Activated naive CD4-positive, alpha-beta T cell treated with anti-CD3 and anti-CD28 coated beads for 36 hours (primary cell): ENCODE measurements at regions not wholly inside any gene's neighbourhood (a gene's known extent, or its start where the extent isn't known, plus 50 kb on each side); places are given as distances from the start of the nearest gene placed in this dataset.

ENCODE experiments used
- CTCF ChIA-PET: fragments of 350-600 bp; sonication (Branson Sonifier 250); formaldehyde crosslinking; loops from one replicate; lab custom pipeline; 2021; ENCODE audit warnings: antibody characterized with exemption; lab: Charles Lee
- DNase-seq: peaks from one replicate; pipeline ENCODE4 v3.0.0-alpha.2; 2020
- H3K27ac Mint-ChIP-seq: one replicate; pipeline ENCODE4 v1.8.0; 2021; ENCODE audit warnings: mild to moderate bottlenecking, mixed read lengths
- H3K27me3 Mint-ChIP-seq: one replicate; pipeline ENCODE4 v1.8.0; 2021; ENCODE audit warnings: low read depth, mixed read lengths
- H3K36me3 Mint-ChIP-seq: one replicate; pipeline ENCODE4 v1.8.0; 2021; ENCODE audit warnings: low read depth, mixed read lengths
- H3K4me1 Mint-ChIP-seq: one replicate; pipeline ENCODE4 v1.8.0; 2021; ENCODE audit warnings: low read depth, mixed read lengths
- H3K4me3 Mint-ChIP-seq: one replicate; pipeline ENCODE4 v1.8.0; 2021; ENCODE audit warnings: mild to moderate bottlenecking, moderate library complexity, mixed read lengths
- H3K9me3 Mint-ChIP-seq: one replicate; pipeline ENCODE4 v1.8.0; 2021; ENCODE audit warnings: mixed read lengths
- intact Hi-C: fragments of 100-400 bp; cut with micrococcal nuclease; formaldehyde crosslinking; loops from one replicate; pipeline ENCODE4 v1.15.1; 2023

GRCh38 chr1:22342734-22343191 lies 108.9 kb upstream of the ZBTB40 start:
- no peak overlapping the region for H3K4me3 Mint-ChIP-seq
- H3K27me3 Mint-ChIP-seq = peaks cover 33% of the 10 kb centered on the region
- CTCF ChIA-PET = no interaction called here
- H3K27ac Mint-ChIP-seq = no peak overlapping the region
- intact Hi-C loops = no loop called here
- no peak for DNase-seq
- H3K36me3 Mint-ChIP-seq = no peaks in the 10 kb centered on the region
- H3K4me1 Mint-ChIP-seq = peaks cover 3% of the 10 kb centered on the region
- H3K9me3 Mint-ChIP-seq = no peaks in the 10 kb centered on the region

- Mint-ChIP-seq H3K4me3 (no peak overlapping the region), H3K36me3 (no peaks in the 10 kb centered on the region), H3K27me3 (peaks cover 39% of the 10 kb centered on the region), H3K4me1 (peaks cover 3% of the 10 kb centered on the region), H3K27ac (no peak overlapping the region), H3K9me3 (no peaks in the 10 kb centered on the region)
- CTCF ChIA-PET = no interaction called here
- no peak for DNase-seq
- intact Hi-C loops = no loop called here
Measured at GRCh38 chr1:22343456-22344328, 108.0 kb upstream of the ZBTB40 start.

DNA sequence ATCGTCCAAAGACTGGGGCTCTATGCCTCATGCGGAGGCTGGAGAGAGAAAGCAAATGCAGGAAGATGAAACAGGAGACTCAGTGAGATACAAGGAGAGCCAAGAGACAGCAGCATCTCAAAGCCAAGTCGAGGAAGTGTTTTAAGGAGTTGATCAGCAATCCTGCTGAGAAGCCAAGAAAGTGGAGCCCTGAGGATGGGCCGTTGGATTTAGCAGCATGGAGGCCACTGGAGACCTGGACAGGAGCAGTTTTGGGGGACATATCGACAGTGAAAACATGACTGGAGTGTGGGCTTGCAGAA lies 107.4 kb upstream of the ZBTB40 start:
- no peak overlapping the region for H3K4me3 Mint-ChIP-seq
- intact Hi-C loops = no loop called here
- no peak for DNase-seq
- no peaks in the 10 kb centered on the region for H3K9me3 Mint-ChIP-seq
- no peaks in the 10 kb centered on the region for H3K36me3 Mint-ChIP-seq
- H3K4me1 Mint-ChIP-seq = peaks cover 3% of the 10 kb centered on the region
- H3K27me3 Mint-ChIP-seq = peaks cover 42% of the 10 kb centered on the region
- H3K27ac Mint-ChIP-seq = no peak overlapping the region
- CTCF ChIA-PET = no interaction called here

- CTCF ChIA-PET = no interaction called here
Measured at GRCh38 chr1:22344851-22345560, 106.6 kb upstream of the ZBTB40 start.

DNA sequence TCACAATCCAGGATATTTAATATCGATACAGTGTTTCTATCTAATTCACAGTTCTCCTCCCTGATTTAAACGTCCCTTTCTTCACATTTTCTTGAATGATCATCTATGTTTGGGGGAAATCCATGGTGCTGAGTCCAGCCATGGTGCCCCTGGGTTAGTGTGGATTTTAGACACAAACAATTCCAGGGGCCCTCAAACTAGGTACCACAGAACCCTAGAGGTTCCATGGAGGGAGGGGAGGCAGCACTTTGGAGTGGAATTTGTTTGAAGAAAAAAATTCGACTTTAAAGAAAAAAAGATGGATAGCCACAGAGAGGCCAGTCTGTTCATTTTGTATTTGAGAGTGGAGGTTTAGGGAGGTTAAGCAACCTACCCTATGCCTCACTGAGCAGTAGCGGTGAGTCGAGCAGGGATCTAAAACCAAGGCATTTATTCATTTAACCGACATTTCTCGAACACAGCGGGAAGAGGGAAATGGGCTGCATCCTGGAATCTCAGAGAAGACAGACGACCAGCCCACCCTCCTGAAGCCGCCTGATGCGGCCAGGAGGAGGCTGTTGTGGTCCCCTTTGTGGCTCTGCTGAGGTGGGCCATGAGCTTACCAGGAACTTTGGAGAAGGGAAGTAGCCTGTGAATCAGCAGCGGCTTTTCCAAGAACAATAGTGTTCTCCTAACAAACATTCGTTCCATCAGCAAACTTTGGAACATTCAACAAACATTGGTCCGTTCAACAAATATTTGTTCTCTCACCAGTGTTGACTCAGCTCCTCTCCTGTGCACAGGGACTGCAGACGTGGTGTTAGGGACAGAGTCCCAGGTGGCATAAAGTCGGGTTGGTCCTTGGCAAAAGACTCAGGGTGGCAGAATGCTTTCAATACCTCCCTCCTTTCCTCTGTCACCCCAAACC lies 103.5 kb upstream of the ZBTB40 start:
- H3K36me3 Mint-ChIP-seq = no peaks in the 10 kb centered on the region
- CTCF ChIA-PET = no interaction called here
- H3K4me3 Mint-ChIP-seq = no peak overlapping the region
- intact Hi-C loops = no loop called here
- H3K27ac Mint-ChIP-seq = no peak overlapping the region
- no peaks in the 10 kb centered on the region for H3K9me3 Mint-ChIP-seq
- no peak for DNase-seq
- H3K27me3 Mint-ChIP-seq = peaks cover 46% of the 10 kb centered on the region
- peaks cover 11% of the 10 kb centered on the region for H3K4me1 Mint-ChIP-seq

More at GRCh38 chr1:22344851-22345560, 106.6 kb upstream of the ZBTB40 start:
- no peak for DNase-seq
- no peak overlapping the region for H3K27ac Mint-ChIP-seq
- no peaks in the 10 kb centered on the region for H3K9me3 Mint-ChIP-seq
- peaks cover 49% of the 10 kb centered on the region for H3K27me3 Mint-ChIP-seq
- H3K4me1 Mint-ChIP-seq = peaks cover 3% of the 10 kb centered on the region
- no peaks in the 10 kb centered on the region for H3K36me3 Mint-ChIP-seq
- no peak overlapping the region for H3K4me3 Mint-ChIP-seq
- intact Hi-C loops = no loop called here

DNA sequence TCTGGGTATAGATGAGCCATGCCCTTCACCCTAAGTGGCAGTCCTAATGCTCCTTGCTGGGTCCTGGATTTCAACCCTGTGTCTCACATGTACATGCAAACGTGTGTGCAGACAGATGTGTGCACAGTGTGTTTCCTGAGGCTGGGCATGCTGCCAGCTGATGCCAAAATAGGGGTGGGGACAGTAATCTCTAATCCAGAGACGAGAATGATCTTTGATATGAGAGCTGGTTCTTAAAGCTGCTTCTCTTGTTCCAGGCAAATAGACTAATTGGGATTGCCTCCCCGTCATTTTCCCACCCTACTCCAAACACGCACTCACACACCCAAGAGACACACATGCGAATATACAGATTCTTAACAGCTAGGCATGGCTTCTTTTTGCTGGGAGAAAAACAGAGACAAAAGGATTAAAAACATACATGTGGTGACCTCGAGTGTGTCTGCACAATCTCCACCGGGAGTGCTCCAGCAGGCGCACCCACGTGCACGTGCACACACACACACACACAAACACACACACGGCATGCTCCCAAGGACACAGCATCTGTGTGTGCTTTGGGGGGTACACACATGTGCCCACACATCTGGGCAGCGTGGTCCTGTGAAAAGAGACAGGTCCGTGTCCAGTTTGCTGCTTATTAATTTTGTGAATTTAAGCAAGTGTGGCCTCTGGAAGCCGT lies 102.1 kb upstream of the ZBTB40 start:
- Mint-ChIP-seq H3K27ac (no peak overlapping the region), H3K4me3 (no peak overlapping the region), H3K27me3 (peaks cover 42% of the 10 kb centered on the region), H3K4me1 (peaks cover 11% of the 10 kb centered on the region), H3K36me3 (no peaks in the 10 kb centered on the region), H3K9me3 (no peaks in the 10 kb centered on the region)
- DNase-seq = no peak
- intact Hi-C loops = no loop called here
- CTCF ChIA-PET = no interaction called here

DNA sequence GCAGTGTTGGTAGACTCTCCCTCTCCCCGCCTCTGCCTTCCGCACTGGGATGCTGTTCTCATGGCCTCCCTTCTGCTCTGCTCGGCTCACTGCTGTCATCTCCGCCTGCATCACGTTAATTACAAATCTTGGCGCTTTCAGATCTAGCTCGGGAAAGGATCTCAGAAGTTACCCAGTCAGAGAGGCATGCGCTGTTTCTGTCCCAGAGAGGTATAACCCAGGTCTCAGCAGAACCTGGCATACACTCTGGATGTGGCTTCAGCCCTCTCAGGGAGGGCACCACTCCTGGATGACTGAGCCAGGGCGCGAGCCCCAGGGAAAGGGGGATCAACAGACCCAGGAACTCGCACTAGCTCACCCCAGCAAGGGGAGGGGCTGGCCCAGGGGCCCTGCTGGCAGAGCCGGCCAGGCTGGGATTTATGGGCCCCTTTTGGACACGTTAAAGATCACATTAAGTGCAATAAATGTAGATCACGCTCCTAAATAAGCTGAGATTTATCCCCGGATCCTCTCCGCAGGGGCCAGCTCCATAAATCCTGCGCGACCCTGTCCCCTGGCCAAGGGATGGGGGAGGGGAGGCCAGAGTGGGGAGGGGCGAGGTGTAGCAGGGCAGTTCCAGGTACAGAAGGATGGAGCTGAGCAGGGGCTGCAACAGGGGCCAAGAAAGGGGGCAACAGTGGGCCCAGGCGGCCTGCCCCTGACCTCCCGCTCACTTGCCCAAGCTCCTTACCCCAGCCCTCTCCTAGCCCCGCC lies 101.3 kb upstream of the ZBTB40 start:
- intact Hi-C loops = no loop called here
- Mint-ChIP-seq H3K27ac (no peak overlapping the region), H3K4me1 (peaks cover 11% of the 10 kb centered on the region), H3K9me3 (no peaks in the 10 kb centered on the region), H3K36me3 (no peaks in the 10 kb centered on the region), H3K27me3 (peaks cover 40% of the 10 kb centered on the region), H3K4me3 (no peak overlapping the region)
- DNase-seq = no peak
- CTCF ChIA-PET = no interaction called here

DNA sequence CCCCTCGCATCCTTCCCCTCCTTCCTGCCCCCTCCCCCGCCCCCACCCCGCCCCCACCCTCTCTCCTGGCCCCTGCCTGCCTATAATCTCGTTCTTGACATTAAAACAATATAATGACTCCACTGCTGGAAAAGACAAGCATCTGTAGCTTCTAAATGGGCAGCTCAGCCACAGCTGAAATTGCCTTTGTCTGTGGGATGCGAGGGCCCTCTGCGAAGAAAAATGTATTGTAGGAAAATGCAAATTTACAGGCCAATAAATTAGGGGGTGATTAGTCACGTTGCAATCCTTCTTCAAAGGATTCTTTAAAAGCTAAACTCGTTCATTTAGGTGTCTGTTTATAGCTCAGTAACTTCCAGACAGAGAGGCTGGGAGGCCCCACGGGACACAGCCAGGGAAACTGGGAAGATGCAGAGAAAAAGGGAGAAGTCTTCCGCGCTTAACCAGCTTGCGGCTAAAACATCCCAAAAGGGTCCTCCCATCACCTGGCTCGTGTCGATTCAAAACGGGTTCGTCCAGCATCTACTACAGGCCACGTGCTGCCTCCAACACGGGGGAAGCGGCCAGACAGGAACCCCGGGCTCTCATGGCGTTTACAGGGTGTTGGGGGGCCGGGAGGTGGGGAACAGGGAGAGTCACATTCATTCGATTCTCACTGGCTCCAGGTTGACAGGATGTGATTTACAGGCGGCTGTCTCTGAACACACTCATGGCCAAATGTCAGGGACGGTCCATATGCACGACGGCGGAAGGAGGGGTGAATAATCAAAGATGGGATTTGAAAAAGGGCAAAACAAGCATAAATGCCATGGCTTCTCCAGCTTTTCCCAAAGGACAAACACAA lies 100.5 kb upstream of the ZBTB40 start:
- intact Hi-C loops = no loop called here
- no peak overlapping the region for H3K4me3 Mint-ChIP-seq
- CTCF ChIA-PET = no interaction called here
- peaks cover 11% of the 10 kb centered on the region for H3K4me1 Mint-ChIP-seq
- H3K27me3 Mint-ChIP-seq = peaks cover 40% of the 10 kb centered on the region
- H3K36me3 Mint-ChIP-seq = no peaks in the 10 kb centered on the region
- H3K27ac Mint-ChIP-seq = no peak overlapping the region
- no peaks in the 10 kb centered on the region for H3K9me3 Mint-ChIP-seq
- DNase-seq = no peak

DNA sequence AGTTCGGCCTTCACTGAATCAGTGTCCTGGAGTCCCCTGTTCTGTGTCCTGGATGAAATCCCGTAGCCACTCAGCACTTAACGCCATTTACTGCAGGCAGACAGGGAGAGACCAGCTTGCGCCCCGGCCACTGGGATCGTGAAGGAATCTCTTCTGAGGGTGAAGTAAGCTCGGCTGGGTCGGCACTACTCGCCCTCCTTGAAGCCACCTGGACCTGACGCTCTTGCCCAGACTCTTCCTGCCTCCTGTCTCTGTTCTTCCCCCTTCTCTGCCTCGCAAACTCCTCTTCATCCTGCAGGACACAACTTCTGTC lies 99.9 kb upstream of the ZBTB40 start:
- no peaks in the 10 kb centered on the region for H3K9me3 Mint-ChIP-seq
- intact Hi-C loops = no loop called here
- H3K36me3 Mint-ChIP-seq = no peaks in the 10 kb centered on the region
- H3K27me3 Mint-ChIP-seq = peaks cover 43% of the 10 kb centered on the region
- CTCF ChIA-PET = no interaction called here
- no peak overlapping the region for H3K4me3 Mint-ChIP-seq
- H3K27ac Mint-ChIP-seq = no peak overlapping the region
- DNase-seq = no peak
- peaks cover 11% of the 10 kb centered on the region for H3K4me1 Mint-ChIP-seq

- H3K27me3 Mint-ChIP-seq = peaks cover 49% of the 10 kb centered on the region
- intact Hi-C loops = no loop called here
- H3K36me3 Mint-ChIP-seq = no peaks in the 10 kb centered on the region
- H3K27ac Mint-ChIP-seq = no peak overlapping the region
- CTCF ChIA-PET = no interaction called here
- peaks cover 11% of the 10 kb centered on the region for H3K4me1 Mint-ChIP-seq
- H3K4me3 Mint-ChIP-seq = no peak overlapping the region
- H3K9me3 Mint-ChIP-seq = no peaks in the 10 kb centered on the region
- DNase-seq = no peak
Measured at GRCh38 chr1:22352355-22352754, 99.3 kb upstream of the ZBTB40 start.

DNA sequence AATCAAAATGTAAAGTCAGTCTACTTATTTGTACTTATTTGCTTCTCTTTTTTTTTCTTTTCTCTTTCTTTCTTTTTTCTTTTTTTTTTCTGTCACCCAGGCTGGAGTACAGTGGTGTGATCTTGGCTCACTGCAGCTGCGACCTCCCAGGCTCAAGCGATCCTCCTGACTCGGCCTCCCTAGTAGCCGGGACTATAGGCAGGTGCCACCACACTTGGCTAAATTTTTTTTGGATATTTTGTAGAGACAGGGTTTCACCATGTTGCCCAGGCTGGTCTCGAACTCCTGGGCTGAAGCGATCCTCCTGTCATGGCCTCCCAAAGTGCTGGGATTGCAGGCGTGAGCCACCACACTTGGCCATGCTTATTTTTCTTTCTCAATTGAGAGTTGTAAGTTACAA lies 98.8 kb upstream of the ZBTB40 start:
- Mint-ChIP-seq H3K27me3 (peaks cover 49% of the 10 kb centered on the region), H3K4me3 (no peak overlapping the region), H3K27ac (no peak overlapping the region), H3K4me1 (peaks cover 11% of the 10 kb centered on the region), H3K36me3 (no peaks in the 10 kb centered on the region), H3K9me3 (no peaks in the 10 kb centered on the region)
- DNase-seq = no peak
- CTCF ChIA-PET = no interaction called here
- intact Hi-C loops = no loop called here
